ENCODE measurements at regions not wholly inside any gene's neighbourhood (a gene's known extent, or its start where the extent isn't known, plus 50 kb on each side); places are given as distances from the start of the nearest gene placed in this dataset.

DNA sequence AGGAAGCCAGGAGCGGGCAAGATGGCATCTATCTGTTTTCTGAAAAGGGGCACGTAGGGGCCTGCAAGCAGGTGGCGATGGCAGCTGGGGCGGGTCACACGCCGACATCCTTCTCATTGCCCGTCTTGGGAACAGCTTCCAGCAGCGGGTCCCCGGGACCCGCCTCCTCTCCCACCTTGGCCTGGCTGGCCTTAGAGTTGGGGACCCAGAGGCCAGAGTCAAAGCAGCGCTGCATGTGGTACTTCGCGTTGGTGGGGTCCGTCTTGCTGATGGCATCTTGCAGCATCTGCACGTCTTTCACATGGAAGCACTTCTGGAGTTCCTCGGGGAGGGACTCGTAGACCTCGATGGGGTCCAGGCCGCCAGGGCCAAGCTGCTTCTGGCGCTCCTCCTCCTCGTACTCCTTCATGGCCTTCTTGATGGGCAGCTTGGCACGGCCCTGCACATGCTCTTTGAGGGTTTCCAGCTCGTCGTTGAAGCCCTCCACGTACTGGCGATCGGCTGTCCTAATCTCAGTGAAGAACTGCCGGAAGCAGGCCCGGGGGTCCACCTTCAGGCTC is 127.6 kb upstream of the CLINT1 start:
- Histone ChIP-seq H4K20me1 (ENCODE audit: insufficient read depth, low read length) (no peaks in the 10 kb centered on the region), H3K9ac (ENCODE audit: low read length) (no peak overlapping the region), H3K4me1 (ENCODE audit: low read length) (no peaks in the 10 kb centered on the region), H3K9me2 (replicated peaks; ENCODE audit: insufficient read depth, low read length) (no peaks in the 10 kb centered on the region), H3K27ac (ENCODE audit: low read length) (no peak overlapping the region), H3K9me3 (replicated peaks; ENCODE audit: insufficient read depth, low read length) (no peaks in the 10 kb centered on the region), H3K36me3 (replicated peaks; ENCODE audit: insufficient read depth, low read length) (no peaks in the 10 kb centered on the region), H3F3A (ENCODE audit: insufficient read depth, low read length) (no peaks in the 10 kb centered on the region), H3K27me3 (replicated peaks; ENCODE audit: insufficient read depth, low read length) (no peaks in the 10 kb centered on the region), H3K4me2 (ENCODE audit: low read depth, low read length) (no peak overlapping the region), H2AFZ (ENCODE audit: low read length) (no peak overlapping the region), H3K4me3 (ENCODE audit: low read length) (no peak overlapping the region), H3K79me2 (ENCODE audit: low read length) (no peaks in the 10 kb centered on the region)
- TF ChIP-seq EZH2 (optimal IDR thresholded peaks at IDR 0.05; ENCODE audit: low read depth, low read length), result no peak
- TF ChIP-seq, protein P1, sequence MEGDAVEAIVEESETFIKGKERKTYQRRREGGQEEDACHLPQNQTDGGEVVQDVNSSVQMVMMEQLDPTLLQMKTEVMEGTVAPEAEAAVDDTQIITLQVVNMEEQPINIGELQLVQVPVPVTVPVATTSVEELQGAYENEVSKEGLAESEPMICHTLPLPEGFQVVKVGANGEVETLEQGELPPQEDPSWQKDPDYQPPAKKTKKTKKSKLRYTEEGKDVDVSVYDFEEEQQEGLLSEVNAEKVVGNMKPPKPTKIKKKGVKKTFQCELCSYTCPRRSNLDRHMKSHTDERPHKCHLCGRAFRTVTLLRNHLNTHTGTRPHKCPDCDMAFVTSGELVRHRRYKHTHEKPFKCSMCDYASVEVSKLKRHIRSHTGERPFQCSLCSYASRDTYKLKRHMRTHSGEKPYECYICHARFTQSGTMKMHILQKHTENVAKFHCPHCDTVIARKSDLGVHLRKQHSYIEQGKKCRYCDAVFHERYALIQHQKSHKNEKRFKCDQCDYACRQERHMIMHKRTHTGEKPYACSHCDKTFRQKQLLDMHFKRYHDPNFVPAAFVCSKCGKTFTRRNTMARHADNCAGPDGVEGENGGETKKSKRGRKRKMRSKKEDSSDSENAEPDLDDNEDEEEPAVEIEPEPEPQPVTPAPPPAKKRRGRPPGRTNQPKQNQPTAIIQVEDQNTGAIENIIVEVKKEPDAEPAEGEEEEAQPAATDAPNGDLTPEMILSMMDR (IDR thresholded peaks at IDR 0.05; ENCODE audit: low read length), result no peak
- TF ChIP-seq EZH2phosphoT487 (IDR thresholded peaks at IDR 0.05; ENCODE audit: low read length), result no peak
- DNase-seq, result no peak

DNA sequence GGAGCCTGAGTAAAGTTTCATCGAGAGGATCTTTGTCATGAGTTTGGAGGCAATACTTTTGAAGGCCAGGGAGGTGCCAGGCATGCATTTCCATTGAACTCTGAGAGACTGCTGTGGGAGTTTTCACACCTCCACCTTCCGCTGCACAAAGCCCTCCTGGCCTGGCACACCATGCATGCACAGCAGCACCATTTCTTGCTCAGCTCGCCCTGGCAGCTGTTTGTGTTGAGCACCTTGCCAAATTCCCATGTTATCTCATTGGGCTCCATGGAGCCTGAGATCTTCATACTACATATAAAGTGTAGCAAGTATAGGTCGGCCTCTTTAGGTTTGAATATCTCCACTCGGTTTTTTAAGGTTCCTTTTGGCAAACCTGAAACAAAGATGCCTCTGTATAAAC is 125.7 kb upstream of the CLINT1 start:
- DNase-seq, result no peak

DNA sequence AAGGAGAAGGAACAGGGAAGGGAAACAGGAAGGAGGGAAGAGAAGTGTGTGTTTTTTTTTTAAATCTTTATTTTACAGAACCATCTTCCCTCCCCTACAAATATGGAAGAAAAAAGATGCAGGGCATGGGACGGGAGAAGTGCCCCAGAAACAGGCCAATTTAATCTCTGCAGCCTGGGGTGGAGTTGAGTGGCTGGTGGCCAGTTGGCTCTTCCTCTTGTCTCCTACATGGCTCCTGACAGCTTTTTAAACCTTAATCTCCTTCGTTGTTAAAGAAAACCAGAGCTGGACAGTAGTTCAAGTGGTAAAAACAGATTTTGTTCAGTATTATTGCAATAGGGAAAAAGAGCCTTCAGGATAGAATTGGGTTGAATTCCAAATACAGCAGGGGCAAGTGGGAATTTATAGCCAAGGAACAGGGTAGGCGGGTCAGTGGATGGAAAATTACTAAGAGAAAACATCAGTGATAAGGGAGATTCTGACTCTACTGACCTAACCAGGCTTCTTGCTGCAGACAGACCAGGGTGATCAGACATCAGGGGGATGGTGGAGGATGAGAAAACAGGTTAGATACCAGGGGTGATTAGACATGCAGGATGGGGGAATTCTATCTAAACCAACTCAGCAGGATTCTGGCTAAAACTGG is 125.1 kb upstream of the CLINT1 start:
- Histone ChIP-seq H3K9me3 (replicated peaks; ENCODE audit: insufficient read depth, low read length) (no peaks in the 10 kb centered on the region), H3K4me3 (ENCODE audit: low read length) (no peak overlapping the region), H3K9ac (ENCODE audit: low read length) (no peak overlapping the region), H3K27ac (ENCODE audit: low read length) (no peak overlapping the region), H3K79me2 (ENCODE audit: low read length) (no peaks in the 10 kb centered on the region), H3K9me2 (replicated peaks; ENCODE audit: insufficient read depth, low read length) (no peaks in the 10 kb centered on the region), H4K20me1 (ENCODE audit: insufficient read depth, low read length) (no peaks in the 10 kb centered on the region), H3K4me1 (ENCODE audit: low read length) (no peaks in the 10 kb centered on the region), H2AFZ (ENCODE audit: low read length) (no peak overlapping the region), H3K27me3 (replicated peaks; ENCODE audit: insufficient read depth, low read length) (no peaks in the 10 kb centered on the region), H3F3A (ENCODE audit: insufficient read depth, low read length) (no peaks in the 10 kb centered on the region), H3K4me2 (ENCODE audit: low read depth, low read length) (no peak overlapping the region), H3K36me3 (replicated peaks; ENCODE audit: insufficient read depth, low read length) (no peaks in the 10 kb centered on the region)
- TF ChIP-seq EZH2 (optimal IDR thresholded peaks at IDR 0.05; ENCODE audit: low read depth, low read length) (no peak), EZH2phosphoT487 (IDR thresholded peaks at IDR 0.05; ENCODE audit: low read length) (no peak)
- TF ChIP-seq, protein P1 (IDR thresholded peaks at IDR 0.05; ENCODE audit: low read length), result no peak
- no peak for DNase-seq

More for the DNA sequence above, 125.7 kb upstream of the CLINT1 start:
- Histone ChIP-seq H3K79me2 (ENCODE audit: low read length) (no peaks in the 10 kb centered on the region), H3K4me2 (ENCODE audit: low read depth, low read length) (no peak overlapping the region), H3K27me3 (replicated peaks; ENCODE audit: insufficient read depth, low read length) (no peaks in the 10 kb centered on the region), H3F3A (ENCODE audit: insufficient read depth, low read length) (no peaks in the 10 kb centered on the region), H3K27ac (ENCODE audit: low read length) (no peak overlapping the region), H3K9me3 (replicated peaks; ENCODE audit: insufficient read depth, low read length) (no peaks in the 10 kb centered on the region), H2AFZ (ENCODE audit: low read length) (no peak overlapping the region), H3K4me3 (ENCODE audit: low read length) (no peak overlapping the region), H3K36me3 (replicated peaks; ENCODE audit: insufficient read depth, low read length) (no peaks in the 10 kb centered on the region), H3K4me1 (ENCODE audit: low read length) (no peaks in the 10 kb centered on the region), H3K9ac (ENCODE audit: low read length) (no peak overlapping the region), H3K9me2 (replicated peaks; ENCODE audit: insufficient read depth, low read length) (no peaks in the 10 kb centered on the region), H4K20me1 (ENCODE audit: insufficient read depth, low read length) (no peaks in the 10 kb centered on the region)
- no peak for TF ChIP-seq EZH2 (optimal IDR thresholded peaks at IDR 0.05; ENCODE audit: low read depth, low read length)
- TF ChIP-seq, protein P1 (IDR thresholded peaks at IDR 0.05; ENCODE audit: low read length), result no peak
- TF ChIP-seq EZH2phosphoT487 (IDR thresholded peaks at IDR 0.05; ENCODE audit: low read length), result no peak

All from MM.1S (cell line).